Testis (tissue), 2 donors: ENCODE measurements at regions not wholly inside any gene's neighbourhood (a gene's known extent, or its start where the extent isn't known, plus 50 kb on each side); places are given as distances from the start of the nearest gene placed in this dataset.

Experiments used
- DNase-seq: peaks from one replicate; pipeline ENCODE4 v3.0.0-alpha.2; 2019
- H3K27ac ChIP-seq, 2 donors: fragments of 200-600 bp; sonication (generic); one replicate each; pipeline ENCODE4 v1.5.1; 2019
- H3K27me3 ChIP-seq: fragments of 200-600 bp; sonication (generic); one replicate; pipeline ENCODE4 v1.5.1; 2019
- H3K36me3 ChIP-seq: fragments of 200-600 bp; sonication (generic); one replicate; pipeline ENCODE4 v1.5.1; 2017; ENCODE audit warnings: low read depth; ENCODE audit errors: missing control alignments
- H3K4me1 ChIP-seq: fragments of 200-600 bp; sonication (generic); one replicate; pipeline ENCODE4 v1.5.1; 2019
- H3K4me3 ChIP-seq, 2 donors: fragments of 200-600 bp; sonication (generic); one replicate each; pipeline ENCODE4 v1.5.1; 2017 to 2019
- H3K9me3 ChIP-seq: fragments of 200-600 bp; sonication (generic); one replicate; pipeline ENCODE4 v1.5.1; 2017
- CTCF ChIP-seq, 3 experiments: fragments of 450-650 bp in 2 of 3; fragments of 200-600 bp in 1 of 3; sonication (generic) in 1 of 3; IDR thresholded peaks; one replicate each; pipeline ENCODE4 v1.5.1; 2016 to 2019; ENCODE audit warnings: antibody characterized with exemption in 3 of 3, mild to moderate bottlenecking in 2 of 3, moderate library complexity in 1 of 3
- POLR2A ChIP-seq: fragments of 450-650 bp; IDR thresholded peaks from one replicate; pipeline ENCODE4 v1.6.1; 2017; ENCODE audit warnings: antibody characterized with exemption, mild to moderate bottlenecking, moderate library complexity
- whole genome bisulfite sequencing, 2 donors: methylation state at CpG; one replicate each; pipeline ENCODE4 v1.1.5; 2018; 5-methylcytosine and 5-hydroxymethylcytosine counted together
- intact Hi-C: fragments of 100-400 bp; cut with DNase I; formaldehyde crosslinking; loops from one replicate; pipeline ENCODE4 v1.15.1; 2023; ENCODE audit warnings: low total_unique reads

DNA sequence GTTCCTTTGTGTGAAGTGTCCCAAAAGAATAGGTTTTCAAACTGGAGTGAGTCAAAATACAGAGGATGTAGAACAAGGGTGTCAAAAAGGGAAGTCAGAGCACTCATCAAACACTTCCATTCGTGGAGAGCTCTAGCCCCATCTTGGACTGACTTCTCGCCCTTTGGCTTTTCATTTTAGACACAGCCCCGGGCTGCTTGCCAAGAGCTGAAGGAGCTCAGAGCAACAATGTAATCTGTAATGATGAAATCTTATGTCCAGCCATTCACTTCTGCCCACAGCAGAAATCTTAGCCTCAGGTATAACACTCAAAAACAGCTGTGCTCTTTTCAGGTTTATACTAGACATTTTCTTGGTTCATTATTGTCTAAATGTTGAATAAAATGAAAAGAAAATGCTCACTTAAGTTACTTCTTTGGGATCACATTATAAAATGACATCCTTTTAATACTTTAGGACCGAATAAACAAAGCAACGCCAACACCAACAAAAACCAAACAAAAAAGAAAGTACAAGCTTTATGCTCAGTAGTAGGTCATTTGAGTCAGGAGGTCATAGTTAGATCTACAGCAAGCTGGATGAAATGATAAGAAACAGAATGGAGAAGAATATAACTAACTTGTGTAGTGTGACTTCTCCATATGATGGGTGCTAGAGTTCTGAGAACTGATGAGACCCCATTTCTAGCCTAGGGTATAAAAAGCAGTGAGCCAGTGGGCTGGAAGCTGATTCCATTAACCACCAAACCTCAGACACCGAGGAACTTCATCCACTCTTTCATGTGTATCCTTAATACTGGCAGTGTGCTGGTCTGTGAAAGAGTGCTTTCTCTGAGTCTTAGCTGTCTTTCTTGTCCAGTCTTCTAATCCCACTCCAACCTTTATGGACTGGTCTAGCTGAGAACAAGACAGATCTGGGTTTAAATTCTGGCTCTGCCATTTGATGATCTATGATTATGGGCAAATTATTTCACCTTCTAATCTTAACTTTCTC is 131.8 kb upstream of the SLC7A14 start:
- H3K4me3 ChIP-seq: no peak overlapping the region
- intact Hi-C loops: no loop called here
- H3K27me3 ChIP-seq: no peaks in the 10 kb centered on the region
- no peaks in the 10 kb centered on the region for H3K36me3 ChIP-seq
- TF ChIP-seq POLR2A (no peak), CTCF (IDR thresholded peaks at IDR 0.05) (no peak)
- 71 to 80% methylated on average over 6 of the region's 6 CpGs for WGBS, 2 donors
- peak; percentile 52 for DNase-seq
- H3K9me3 ChIP-seq: no peaks in the 10 kb centered on the region
- no peak overlapping the region for H3K27ac ChIP-seq
- no peaks in the 10 kb centered on the region for H3K4me1 ChIP-seq

- TF ChIP-seq CTCF (IDR thresholded peaks at IDR 0.05) (no peak), POLR2A (no peak)
- H3K9me3 ChIP-seq: no peaks in the 10 kb centered on the region
- intact Hi-C loops: no loop called here
- no peak for DNase-seq
- H3K27me3 ChIP-seq: no peaks in the 10 kb centered on the region
- no peaks in the 10 kb centered on the region for H3K36me3 ChIP-seq
- H3K4me1 ChIP-seq: no peaks in the 10 kb centered on the region
- no peak overlapping the region for H3K27ac ChIP-seq
- WGBS, 2 donors: 73 to 79% methylated on average over 5 of the region's 5 CpGs
- H3K4me3 ChIP-seq: no peak overlapping the region
Measured at GRCh38 chr3:170716172-170716805, 130.4 kb upstream of the SLC7A14 start.

- Histone ChIP-seq H3K27ac (no peak overlapping the region), H3K27me3 (no peaks in the 10 kb centered on the region), H3K4me1 (no peaks in the 10 kb centered on the region), H3K4me3 (no peak overlapping the region), H3K36me3 (no peaks in the 10 kb centered on the region), H3K9me3 (no peaks in the 10 kb centered on the region)
- WGBS, 2 donors: 77% methylated on average over 3 of the region's 3 CpGs
- TF ChIP-seq CTCF (IDR thresholded peaks at IDR 0.05) (no peak), POLR2A (no peak)
- intact Hi-C loops: no loop called here
- DNase-seq: no peak
Measured at GRCh38 chr3:170714562-170715535, 129.0 kb upstream of the SLC7A14 start.

DNA sequence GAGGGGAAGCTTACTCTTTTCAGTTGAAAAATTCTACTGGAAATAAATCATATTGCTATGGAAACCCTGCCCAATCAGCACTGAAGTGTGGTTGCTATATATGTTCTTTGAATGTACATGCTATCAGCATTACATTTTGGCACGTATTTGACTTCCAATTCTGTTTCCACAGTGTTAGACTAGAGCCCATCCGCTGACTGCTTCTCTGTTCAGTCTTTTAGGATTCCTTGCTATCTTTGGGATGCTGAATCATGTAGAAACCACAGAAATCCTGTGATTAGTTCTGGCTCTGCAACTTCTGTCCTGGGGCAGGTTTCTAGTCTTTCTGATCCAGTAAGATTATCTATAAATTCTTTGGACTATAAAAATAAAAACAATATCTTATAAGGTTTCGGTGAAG is 128.2 kb upstream of the SLC7A14 start:
- H3K9me3 ChIP-seq: no peaks in the 10 kb centered on the region
- no peak for TF ChIP-seq CTCF (IDR thresholded peaks at IDR 0.05)
- TF ChIP-seq POLR2A: no peak
- H3K4me1 ChIP-seq: no peaks in the 10 kb centered on the region
- H3K4me3 ChIP-seq: no peak overlapping the region
- no peaks in the 10 kb centered on the region for H3K36me3 ChIP-seq
- intact Hi-C loops: no loop called here
- H3K27ac ChIP-seq: no peak overlapping the region
- no peak for DNase-seq
- no peaks in the 10 kb centered on the region for H3K27me3 ChIP-seq
- WGBS, 2 donors: 87 to 89% methylated on average over 3 of the region's 3 CpGs
